Colonic mucosa (tissue), 4 donors: ENCODE measurements at regions not wholly inside any gene's neighbourhood (a gene's known extent, or its start where the extent isn't known, plus 50 kb on each side); places are given as distances from the start of the nearest gene placed in this dataset.

Experiments used
- DNase-seq: peaks from one replicate; pipeline ENCODE4 v3.0.0-alpha.2; 2020
- H3K27ac ChIP-seq: fragments of 200-600 bp; one replicate; pipeline ENCODE4 v1.8.0; 2021
- H3K27me3 ChIP-seq: fragments of 200-600 bp; one replicate; pipeline ENCODE4 v1.8.0; 2021
- H3K36me3 ChIP-seq: fragments of 200-600 bp; one replicate; pipeline ENCODE4 v1.8.0; 2021
- H3K4me1 ChIP-seq: fragments of 200-600 bp; one replicate; pipeline ENCODE4 v1.8.0; 2021; ENCODE audit warnings: mild to moderate bottlenecking
- H3K4me3 ChIP-seq: fragments of 200-600 bp; one replicate; pipeline ENCODE4 v1.8.0; 2021
- H3K9ac ChIP-seq, 2 donors: one replicate each; pipeline ENCODE4 v1.7.0; 2013; ENCODE audit warnings: control low read depth in 2 of 2, low read depth in 2 of 2, low read length in 2 of 2
- H3K9me3 ChIP-seq: fragments of 200-600 bp; one replicate; pipeline ENCODE4 v1.8.0; 2021
- intact Hi-C: fragments of 100-400 bp; cut with DNase I; formaldehyde crosslinking; loops from one replicate; pipeline ENCODE4 v1.14.1; 2022
- TF ChIP-seq, protein P1 (sequence below): fragments of 200-600 bp; IDR thresholded peaks from one replicate; pipeline ENCODE4 v1.8.0; 2022; ENCODE audit warnings: antibody characterized with exemption, mild to moderate bottlenecking
- donor health status: healthy.
- donor health status: DM: no; HTN: no; CAD: no.
- donor health status: DM: no; HTN: no; CAD: no.

DNA sequence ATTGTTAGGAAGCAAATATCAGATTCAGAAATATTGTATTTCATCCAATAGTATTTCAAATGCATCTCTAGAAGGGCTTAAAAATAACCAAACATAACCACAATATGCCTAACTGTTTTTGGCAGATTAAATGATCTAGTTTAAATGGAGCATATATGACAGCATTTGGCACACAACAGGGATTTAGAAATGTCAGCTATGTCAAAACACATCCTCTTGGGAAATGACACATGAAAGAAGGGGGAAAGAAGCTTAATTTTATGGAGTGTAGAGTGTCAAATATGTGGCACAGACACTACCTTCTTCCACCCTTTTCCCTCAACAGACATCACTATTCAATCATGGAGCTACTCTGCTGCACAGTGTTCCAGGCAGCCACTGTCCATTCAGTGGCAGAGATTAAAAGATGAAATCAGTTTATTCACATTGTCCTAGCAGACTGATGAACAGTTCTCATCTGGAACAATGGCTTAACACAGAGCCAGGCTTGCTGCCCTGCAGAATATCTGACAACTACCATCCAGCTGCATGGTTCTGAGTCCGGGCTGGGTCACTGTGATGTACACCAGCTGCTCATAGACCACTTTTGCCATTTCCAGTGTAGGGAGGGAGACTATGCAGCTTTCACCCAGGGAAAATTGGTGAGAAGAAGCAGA is 349.8 kb downstream of the DHX35 start:
- TF ChIP-seq, protein P1, sequence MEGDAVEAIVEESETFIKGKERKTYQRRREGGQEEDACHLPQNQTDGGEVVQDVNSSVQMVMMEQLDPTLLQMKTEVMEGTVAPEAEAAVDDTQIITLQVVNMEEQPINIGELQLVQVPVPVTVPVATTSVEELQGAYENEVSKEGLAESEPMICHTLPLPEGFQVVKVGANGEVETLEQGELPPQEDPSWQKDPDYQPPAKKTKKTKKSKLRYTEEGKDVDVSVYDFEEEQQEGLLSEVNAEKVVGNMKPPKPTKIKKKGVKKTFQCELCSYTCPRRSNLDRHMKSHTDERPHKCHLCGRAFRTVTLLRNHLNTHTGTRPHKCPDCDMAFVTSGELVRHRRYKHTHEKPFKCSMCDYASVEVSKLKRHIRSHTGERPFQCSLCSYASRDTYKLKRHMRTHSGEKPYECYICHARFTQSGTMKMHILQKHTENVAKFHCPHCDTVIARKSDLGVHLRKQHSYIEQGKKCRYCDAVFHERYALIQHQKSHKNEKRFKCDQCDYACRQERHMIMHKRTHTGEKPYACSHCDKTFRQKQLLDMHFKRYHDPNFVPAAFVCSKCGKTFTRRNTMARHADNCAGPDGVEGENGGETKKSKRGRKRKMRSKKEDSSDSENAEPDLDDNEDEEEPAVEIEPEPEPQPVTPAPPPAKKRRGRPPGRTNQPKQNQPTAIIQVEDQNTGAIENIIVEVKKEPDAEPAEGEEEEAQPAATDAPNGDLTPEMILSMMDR = no peak
- no peaks in the 10 kb centered on the region for H3K4me1 ChIP-seq
- H3K36me3 ChIP-seq = no peaks in the 10 kb centered on the region
- H3K4me3 ChIP-seq = no peak overlapping the region
- no peak overlapping the region for H3K9ac ChIP-seq
- DNase-seq = no peak
- no peaks in the 10 kb centered on the region for H3K9me3 ChIP-seq
- H3K27me3 ChIP-seq = no peaks in the 10 kb centered on the region
- no peak overlapping the region for H3K27ac ChIP-seq
- intact Hi-C loops = no loop called here

- TF ChIP-seq, protein P1 = no peak
- Histone ChIP-seq H3K4me3 (no peak overlapping the region), H3K9ac (no peak overlapping the region), H3K27ac (no peak overlapping the region), H3K36me3 (no peaks in the 10 kb centered on the region), H3K27me3 (no peaks in the 10 kb centered on the region), H3K4me1 (no peaks in the 10 kb centered on the region), H3K9me3 (no peaks in the 10 kb centered on the region)
- no peak for DNase-seq
- intact Hi-C loops = no loop called here
Observed at GRCh38 chr20:39310363-39310995, 348.3 kb downstream of the DHX35 start.

GRCh38 chr20:39309458-39309857 is 347.3 kb downstream of the DHX35 start:
- no peak for DNase-seq
- H3K4me3 ChIP-seq = no peak overlapping the region
- intact Hi-C loops = no loop called here
- no peak overlapping the region for H3K9ac ChIP-seq
- TF ChIP-seq, protein P1 = no peak
- H3K36me3 ChIP-seq = no peaks in the 10 kb centered on the region
- H3K27me3 ChIP-seq = no peaks in the 10 kb centered on the region
- H3K27ac ChIP-seq = no peak overlapping the region
- no peaks in the 10 kb centered on the region for H3K9me3 ChIP-seq
- no peaks in the 10 kb centered on the region for H3K4me1 ChIP-seq

- no peak for DNase-seq
- no peaks in the 10 kb centered on the region for H3K9me3 ChIP-seq
- H3K9ac ChIP-seq = no peak overlapping the region
- H3K27ac ChIP-seq = no peak overlapping the region
- no peaks in the 10 kb centered on the region for H3K4me1 ChIP-seq
- no peak overlapping the region for H3K4me3 ChIP-seq
- no peaks in the 10 kb centered on the region for H3K27me3 ChIP-seq
- H3K36me3 ChIP-seq = no peaks in the 10 kb centered on the region
- TF ChIP-seq, protein P1 = no peak
- intact Hi-C loops = no loop called here
Observed at GRCh38 chr20:39302312-39302711, 340.2 kb downstream of the DHX35 start.

DNA sequence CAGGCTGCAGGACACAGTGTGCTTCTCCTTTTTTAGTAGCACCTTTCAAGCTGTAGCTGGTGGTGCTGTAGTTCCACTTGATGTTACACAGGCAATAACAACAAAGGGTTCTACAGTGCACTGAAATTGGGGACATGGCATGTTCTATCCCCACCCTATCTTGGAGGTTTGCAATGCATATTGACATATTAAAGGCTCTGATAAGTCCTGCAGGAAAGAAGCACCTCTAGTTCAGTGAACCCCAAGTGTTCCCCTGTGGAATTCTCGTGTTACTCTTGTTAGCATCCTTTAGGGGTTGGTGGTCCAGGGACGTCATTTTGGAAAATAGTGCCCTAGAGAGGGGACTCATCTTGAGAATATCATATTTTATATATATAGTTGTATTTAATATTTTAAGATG is 337.6 kb downstream of the DHX35 start:
- H3K4me3 ChIP-seq = no peak overlapping the region
- TF ChIP-seq, protein P1 = no peak
- no peaks in the 10 kb centered on the region for H3K9me3 ChIP-seq
- no peaks in the 10 kb centered on the region for H3K27me3 ChIP-seq
- no peak for DNase-seq
- intact Hi-C loops = no loop called here
- no peaks in the 10 kb centered on the region for H3K36me3 ChIP-seq
- no peak overlapping the region for H3K9ac ChIP-seq
- no peaks in the 10 kb centered on the region for H3K4me1 ChIP-seq
- no peak overlapping the region for H3K27ac ChIP-seq
